HG03280 (cell line): ENCODE measurements at regions not wholly inside any gene's neighbourhood (a gene's known extent, or its start where the extent isn't known, plus 50 kb on each side); places are given as distances from the start of the nearest gene placed in this dataset.
"Not testable (repeated sequence)": the region's sequence is repeated elsewhere in the genome, so short reads cannot be mapped to it uniquely, and the experiment has no call there.

Source experiments
- ATAC-seq: cut with Tn5 transposase; IDR thresholded peaks from one replicate; pipeline ENCODE4 v1.9.1; 2021; ENCODE audit warnings: mild to moderate bottlenecking, moderate library complexity; ENCODE audit not compliant: unreplicated experiment

DNA sequence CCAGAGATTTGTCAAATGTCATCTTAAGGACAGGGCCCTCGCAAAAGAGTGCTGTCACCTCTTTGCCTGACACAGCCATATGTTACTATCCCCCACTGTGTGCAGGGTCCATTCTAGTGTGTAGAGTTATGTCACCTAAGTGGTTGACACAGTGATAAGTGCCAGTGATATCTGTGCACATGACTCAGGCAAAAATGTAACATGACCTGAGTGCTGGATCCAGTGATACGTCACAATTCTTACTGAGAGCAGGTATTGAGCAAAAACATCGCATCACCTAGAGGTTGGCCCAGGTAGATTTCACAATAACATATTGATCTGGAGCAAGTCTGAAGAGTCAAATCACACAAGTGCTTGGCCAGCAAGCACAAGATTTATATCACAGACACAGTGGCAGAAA is 100.5 kb upstream of the BPY2 start:
- not testable (repeated sequence) for ATAC-seq

GRCh38 chrY:22887949-22888348 is 96.1 kb upstream of the BPY2 start:
- ATAC-seq, result peak; percentile 79

DNA sequence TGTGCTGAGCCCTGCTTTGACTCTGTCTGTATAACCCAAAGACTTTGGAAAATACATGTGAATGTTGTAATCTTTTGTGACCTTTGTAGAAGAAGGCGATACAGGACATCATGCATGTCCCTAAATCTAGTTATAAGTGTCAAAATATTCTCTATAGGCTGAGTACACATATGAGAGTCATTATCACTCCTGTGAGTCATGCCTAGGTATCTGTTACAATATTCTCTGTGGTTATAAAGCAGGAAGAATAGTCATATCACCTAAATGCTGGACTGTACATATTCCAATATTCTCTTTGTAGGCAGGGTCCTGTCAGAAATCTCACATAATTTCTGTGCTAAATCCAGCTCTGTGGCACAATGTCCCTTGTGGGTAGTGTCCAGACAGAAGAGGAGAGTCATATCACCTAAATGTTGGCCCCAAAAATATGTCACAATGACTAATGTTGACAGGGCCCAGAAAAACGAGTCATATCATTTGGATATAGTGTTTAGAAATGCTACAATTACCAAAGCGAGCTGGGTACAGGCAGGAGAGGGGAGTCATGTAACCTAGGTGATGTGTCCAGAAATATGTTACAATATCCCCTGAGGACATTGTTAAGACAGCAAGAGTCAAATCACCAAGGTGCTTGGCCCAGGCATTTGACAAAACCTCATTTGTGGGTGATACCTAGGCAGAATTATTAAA is 80.4 kb upstream of the BPY2 start:
- not testable (repeated sequence) for ATAC-seq

DNA sequence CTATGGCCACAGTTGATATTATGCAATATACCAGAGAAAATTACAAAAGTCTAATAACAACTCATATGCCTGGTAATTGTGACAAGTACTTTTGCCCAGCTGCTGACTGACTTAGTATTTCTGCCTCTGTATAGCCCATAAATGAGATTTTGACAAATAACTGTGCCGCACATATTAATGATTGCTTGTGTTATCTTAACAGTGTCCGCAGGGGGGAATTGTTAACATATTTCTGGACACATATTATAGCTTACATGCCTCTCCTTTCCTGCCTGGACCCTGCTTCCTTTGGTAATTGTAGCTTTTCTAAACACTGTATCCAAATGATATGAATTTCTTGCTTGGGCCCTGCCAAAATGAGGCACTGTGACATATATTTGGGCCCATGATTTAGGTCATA is 69.0 kb upstream of the BPY2 start:
- not testable (repeated sequence) for ATAC-seq

GRCh38 chrY:22927667-22928066 is 56.4 kb upstream of the BPY2 start:
- ATAC-seq, result not testable (repeated sequence)

DNA sequence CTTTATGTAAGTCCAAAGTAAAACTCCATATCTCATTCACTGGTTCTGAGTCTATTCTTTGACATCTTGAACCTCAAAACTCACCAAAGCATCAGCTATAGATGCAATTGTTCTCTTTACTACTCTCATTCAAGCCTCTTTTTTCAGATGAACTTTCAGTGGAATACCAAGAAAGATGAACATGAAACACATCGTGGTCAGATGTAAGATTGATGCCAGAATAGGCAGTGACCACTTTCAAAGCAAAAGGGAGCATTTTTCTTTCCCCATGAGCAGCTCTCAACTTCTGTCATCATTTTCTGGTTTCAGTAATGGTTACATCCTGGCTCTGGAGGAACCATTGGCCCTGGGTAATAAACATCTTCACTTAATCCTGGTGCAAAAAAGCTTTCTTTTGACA is 50.6 kb upstream of the BPY2 start:
- not testable (repeated sequence) for ATAC-seq
